ENCODE measurements at regions not wholly inside any gene's neighbourhood (a gene's known extent, or its start where the extent isn't known, plus 50 kb on each side); places are given as distances from the start of the nearest gene placed in this dataset.

DNA sequence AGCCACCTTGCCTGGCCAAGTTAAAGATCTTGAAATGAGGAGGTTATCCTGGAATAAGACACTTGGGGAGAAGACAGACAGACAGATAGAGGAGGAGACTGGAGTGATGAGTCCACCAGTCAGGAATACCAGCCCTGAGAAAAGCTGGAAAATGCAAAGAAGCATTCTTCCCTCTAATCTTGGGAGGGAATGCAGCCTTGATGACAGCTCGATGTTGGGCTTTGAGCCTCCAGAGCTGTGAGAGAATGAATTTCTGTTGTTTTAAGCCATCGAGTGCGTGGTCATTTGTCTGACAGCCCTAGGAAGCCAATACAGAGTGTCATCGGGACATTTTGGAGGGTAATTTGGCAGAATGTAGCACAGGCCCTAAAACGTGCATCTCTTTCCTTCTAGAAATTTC is 199.1 kb upstream of the IER5L start:
- no peak for DNase-seq

DNA sequence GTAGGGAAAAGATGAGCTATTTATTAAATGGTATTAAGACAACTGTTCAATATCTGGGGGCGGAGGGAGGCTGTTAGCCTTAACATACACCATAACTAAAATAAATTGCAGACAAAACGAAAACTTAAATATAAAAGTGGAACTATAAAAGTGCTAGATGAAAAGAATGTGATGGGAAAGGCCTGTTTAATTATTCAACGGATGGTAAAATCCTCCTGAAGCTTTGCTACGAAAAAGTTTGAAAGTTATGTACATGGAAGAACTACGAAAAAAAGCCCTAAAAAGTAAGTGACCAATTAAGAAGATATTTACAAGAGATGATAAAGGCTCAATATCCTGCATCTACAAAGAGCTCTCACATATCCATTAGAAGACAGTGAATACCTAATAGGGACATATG is 197.8 kb upstream of the IER5L start:
- DNase-seq = no peak

DNA sequence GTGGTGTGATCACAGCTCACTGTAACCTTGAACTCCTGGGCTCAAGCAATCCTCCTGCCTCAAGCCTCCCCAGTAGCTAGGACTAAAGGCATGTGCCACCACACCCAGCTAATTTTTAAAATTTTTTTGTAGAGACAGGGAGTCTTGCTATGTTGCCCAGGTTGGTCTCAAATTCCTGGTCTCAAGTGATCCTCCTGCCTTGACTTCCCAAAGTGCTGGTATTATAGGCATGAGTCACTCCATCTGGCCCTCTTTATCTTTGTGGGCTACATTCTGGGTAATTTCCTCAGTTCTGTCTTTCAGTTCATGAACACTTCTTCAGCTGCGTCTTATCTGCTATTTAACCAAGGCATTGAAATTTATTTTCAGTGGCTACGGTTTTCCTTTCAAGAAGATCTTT is 196.6 kb upstream of the IER5L start:
- no peak for DNase-seq

DNA sequence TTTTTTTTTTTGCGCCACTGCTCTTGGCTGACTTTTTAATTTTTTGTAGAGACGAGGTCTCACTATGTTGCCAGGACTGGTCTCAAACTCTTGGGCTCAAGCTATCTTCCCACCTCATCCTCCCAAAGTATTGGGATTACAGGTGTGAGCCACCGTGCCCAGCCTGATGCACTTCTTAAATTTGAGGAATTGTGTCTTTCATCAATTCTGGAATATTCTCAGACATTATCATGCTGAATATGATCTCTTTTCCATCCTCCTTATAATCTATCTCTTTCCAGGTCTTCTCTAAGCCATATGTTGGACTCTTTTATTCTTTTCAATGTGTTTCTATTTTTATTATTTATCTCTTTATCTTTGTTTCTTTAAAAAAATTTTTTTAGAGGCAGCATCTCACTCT is 196.2 kb upstream of the IER5L start:
- no peak for DNase-seq

DNA sequence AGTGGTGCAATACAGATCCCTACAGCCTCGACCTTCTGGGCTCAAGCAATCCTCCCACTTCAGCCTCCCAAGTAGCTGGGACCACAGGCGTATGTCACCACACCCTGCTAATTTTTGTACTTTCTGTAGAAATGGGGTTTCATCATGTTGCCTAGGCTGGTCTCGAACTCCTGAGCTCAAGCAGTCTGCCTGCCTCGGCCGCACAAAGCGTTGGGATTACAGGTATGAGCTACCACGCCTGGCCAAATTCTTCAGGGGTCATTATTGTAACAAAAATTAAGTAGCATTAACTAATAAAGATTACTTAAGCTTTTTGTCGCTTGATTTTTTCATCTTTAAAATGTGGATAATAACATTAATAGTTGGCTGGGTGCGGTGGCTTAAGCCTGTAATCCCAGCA is 195.3 kb upstream of the IER5L start:
- DNase-seq = no peak

DNA sequence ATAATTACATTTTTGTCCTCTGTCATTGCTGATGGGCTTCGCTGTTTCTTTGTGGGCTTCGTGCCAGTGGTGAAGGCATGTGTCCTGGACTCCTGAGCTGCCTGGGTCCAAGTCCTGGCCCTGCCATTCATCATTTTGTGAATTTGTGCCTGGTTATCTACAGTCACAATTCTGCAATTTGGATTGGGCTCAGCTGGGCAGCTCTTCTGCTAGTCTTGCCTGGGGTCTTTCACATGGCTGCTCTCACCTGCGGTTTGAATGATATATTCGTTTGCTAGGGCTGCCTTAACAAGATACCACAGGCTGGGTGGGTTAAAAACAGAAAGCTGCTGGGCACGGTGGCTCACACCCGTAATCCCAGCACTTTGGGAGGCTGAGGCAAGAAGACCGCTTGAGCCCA is 192.7 kb upstream of the IER5L start:
- DNase-seq = no peak

DNA sequence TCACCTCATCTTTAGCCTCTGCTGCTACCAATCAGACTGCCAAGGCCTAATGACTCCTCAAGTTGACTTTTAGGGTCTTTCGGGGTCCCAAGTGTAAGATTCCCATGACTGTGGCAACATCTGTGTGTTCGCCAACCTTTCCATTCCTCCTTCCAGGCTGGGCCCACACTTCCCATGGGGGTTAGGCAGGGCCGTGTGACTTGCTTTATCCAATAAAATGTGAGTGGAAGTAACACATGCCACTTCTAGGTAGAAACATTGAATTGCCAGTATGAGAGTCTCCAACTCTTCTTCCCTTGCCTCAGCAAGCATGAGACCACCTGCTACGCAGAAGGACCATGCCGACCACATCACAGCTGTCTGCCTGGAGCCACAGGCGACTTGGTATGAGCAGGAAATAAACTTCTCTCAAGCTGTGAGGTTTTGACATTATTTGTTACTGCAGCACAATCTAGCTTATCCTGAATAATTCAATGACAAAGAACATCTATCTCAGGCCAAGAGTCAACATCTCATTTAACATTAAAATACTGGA is 190.4 kb upstream of the IER5L start:
- DNase-seq = no peak

DNA sequence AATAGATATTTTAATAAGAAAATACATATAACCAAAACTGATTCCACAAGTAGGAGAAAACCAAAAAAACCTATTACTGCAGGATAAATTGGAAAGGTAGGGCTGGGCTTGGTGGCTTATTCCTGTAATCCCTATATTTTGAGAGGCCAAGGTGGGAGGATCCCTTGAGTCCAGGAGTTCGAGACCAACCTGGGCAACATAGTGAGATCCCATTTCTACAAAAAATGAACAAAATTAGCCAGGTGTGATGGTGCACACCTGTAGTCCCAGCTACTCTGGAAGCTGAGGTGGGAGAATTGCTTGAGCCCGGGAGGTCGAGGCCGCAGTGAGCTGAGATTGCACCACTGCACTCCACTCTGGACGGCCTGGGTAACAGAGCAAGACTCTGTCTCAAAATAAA is 189.2 kb upstream of the IER5L start:
- DNase-seq = no peak

DNA sequence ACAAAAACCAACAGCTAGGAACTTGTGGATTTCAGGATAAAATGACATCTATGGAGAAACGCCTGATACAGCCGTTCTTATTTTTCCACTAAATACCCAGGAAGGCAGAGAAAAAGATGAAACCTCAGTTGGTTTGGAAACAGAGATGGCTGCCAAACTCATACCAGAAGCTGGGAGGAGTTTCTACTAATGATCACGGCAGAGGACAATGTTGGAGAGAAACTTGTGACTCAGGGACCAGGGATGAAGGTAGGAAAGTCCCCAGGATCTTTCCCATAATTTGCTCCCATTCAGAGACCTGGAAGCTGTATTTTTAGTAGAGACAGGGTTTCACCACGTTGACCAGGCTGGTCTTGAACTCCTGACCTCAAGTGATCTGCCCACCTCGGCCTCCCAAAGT is 187.1 kb upstream of the IER5L start:
- no peak for DNase-seq

DNA sequence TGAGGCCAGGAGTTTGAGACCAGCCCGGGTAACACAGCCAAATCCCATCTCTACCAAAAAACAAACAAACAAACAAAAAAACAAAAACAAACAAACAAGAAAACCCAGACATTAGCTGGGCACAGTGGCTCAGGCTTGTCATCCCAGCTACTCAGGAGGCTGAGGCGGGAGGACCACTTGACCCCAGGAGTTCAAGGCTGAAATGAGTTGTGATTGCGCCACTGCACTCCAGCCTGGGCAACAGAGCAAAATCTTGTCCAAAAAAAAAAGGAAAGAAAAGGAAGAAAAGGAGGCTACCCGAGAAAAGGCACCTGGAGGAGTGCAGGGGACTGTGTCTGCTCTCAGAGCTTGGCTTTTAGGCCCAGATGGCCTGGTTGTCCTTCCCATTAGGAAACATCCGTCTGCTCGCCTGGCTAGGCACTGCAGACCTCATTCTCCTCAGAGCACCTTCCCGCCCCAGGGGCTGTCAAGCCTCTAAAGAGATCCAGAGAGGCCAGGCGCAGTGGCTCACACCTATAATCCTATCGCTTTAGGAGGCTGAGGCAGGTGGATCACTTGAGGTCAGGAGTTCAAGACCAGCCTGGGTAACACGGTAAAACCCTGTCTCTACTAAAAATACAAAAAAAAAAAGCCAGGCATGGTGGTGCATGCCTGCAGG is 185.3 kb upstream of the IER5L start:
- DNase-seq = no peak

DNA sequence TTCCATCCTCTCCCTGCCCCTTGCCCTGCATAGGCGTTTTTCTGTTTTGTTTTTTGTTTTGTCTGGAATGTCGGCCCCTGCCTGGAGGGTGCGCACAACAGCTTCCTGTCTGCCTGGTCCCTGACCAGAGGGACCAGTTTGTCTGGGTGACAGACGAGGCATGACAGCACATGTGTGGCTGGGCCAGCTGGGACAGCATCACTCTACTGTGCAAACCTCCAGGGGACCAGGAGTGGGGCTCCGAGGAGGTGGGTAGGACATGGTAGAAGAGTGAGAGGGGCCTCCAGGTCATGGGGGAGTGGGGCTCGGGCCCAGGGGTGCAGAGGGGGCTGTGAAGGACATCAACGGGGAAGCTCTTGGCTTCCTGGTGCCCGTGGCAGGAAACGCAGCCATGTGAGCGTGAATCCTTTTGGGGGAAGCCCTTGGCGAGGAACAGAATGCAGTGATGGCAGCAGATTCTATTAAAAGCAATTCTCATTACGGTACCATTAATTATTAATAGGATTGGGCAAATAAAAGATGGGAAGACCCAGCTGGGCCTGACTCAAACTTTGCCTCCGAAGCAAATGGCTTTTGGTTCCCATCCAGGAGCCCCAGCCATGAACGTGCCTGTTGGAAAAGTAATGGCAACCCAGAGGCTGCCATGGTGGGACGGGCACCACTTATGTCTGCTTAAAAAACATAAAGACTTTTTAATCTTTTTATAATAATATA is 184.4 kb upstream of the IER5L start:
- DNase-seq = no peak

DNA sequence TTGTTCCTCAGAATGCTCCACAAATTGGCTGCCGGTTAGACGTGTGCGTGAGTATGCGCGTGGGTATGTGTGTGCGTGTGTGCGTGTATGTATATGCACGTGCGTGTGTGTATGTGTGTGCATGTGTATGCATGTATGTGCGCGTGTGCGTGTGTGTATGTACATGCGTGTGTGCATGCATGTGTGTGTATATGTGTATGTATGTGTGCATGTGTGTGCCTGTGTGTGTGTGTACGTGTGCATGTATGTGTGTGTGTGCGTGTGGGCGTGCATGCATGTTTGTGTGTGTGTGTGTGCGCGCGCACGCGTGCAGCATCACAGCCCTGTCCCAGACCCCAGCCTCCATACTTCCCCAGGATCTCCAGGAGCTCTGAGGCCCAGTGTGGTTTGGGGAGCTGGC is 183.1 kb upstream of the IER5L start:
- no peak for DNase-seq

DNA sequence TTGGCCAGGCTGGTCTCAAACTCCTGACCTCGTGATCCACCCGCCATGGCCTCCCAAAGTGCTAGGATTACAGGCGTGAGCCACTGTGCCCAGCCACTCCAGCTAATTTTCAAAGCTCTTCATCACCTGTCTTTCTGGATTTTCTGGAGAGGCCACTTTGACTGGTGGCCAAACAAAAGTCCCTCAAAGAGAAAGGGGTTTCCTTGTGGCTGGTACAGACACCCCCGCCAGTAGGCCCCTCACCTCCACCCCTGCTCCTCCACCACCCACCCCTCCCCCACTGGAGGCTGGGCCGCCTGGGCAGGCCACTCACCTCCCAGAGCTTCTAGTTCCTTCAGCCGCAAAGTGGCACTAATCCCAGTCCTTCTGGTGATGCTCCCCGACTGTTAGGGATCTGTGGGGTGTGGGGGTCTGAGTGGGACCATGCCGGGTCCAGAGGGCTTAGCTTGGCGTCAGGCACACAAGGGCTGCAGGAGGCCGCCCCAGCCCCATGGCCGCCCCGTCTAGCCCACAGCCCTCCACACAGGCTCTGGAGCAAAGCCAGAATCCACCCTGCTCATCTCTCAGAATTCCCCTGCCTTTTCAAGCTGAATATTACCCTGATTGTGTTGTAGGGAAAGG is 182.0 kb upstream of the IER5L start:
- no peak for DNase-seq

DNA sequence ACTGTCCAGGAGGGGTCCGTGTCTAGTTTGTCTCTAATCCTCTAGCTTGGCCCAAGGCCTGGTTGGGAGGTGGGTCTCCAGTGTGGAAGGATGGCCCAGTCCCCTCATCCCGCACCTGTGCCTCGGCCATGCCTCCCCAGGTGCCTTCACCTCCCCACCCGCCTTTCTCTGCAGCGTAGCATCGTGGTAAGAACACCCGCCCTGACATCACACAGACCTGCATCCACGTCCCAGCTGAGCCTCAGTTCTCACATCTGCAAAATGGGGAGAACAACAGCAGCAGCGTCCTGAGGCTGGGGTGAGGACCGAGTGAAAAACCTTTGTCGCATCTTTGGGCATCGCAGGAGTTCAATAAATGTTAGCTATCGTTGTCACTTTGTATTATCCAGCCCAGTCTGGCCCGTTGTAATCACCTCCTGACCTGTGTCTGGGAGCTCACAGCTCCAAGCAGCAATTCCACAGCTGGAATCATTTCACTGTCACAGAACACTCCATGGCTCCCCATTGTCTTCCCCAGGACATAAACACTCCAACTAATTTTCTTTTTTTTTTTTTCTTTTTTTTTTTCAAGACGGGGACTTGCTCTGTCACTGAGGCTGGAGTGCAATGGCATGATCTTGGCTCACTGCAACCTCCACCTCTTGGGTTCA is 181.2 kb upstream of the IER5L start:
- DNase-seq = no peak

DNA sequence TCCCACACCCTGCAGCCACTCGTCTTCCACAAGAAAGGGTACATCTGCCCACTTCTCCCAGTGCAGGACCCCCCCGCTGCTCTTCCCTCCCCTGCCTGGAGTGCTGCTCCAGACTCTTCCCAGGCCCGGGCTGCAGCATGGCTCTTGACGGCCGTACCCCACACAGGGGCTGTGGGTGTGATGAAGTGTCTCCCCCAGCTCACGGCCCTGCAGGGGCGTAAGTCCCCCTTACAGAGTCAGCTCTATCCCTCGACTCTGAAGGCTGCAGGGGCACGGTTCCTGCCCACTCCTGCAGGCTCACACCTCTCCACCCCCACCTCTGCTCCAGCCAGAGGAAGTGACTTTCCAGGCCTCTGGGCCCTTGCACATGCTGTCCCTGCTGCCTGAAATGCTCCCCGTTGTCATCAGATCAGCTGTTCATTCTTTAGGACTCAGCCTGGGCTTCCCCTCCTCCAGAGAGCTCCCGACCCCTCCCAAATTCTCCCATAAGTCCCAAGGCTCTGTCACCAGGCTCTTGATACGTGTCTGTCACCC is 180.6 kb upstream of the IER5L start:
- no peak for DNase-seq

DNA sequence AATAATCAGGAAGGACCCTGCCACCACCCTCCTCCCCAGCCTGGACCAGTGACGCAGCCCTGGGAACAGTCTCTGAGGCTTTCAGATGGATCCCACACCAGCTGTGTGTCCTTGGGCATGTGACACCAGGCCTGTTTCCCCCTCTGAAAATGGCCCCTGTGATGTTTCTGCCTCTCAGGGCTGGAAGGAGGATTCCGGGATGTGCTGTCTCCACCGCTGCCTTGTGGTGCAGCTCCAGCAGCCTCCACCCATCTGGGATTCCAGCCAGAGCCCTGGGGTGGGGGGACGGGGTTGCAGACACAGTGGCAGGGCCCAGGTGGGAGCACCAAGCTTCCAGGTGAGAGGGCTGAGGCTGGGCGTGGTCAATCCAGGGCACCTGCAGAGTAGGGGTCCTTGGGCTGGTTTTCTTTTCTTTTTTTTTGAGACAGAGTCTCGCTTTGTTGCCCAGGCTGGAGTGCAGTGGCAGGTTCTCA is 179.7 kb upstream of the IER5L start:
- no peak for DNase-seq

DNA sequence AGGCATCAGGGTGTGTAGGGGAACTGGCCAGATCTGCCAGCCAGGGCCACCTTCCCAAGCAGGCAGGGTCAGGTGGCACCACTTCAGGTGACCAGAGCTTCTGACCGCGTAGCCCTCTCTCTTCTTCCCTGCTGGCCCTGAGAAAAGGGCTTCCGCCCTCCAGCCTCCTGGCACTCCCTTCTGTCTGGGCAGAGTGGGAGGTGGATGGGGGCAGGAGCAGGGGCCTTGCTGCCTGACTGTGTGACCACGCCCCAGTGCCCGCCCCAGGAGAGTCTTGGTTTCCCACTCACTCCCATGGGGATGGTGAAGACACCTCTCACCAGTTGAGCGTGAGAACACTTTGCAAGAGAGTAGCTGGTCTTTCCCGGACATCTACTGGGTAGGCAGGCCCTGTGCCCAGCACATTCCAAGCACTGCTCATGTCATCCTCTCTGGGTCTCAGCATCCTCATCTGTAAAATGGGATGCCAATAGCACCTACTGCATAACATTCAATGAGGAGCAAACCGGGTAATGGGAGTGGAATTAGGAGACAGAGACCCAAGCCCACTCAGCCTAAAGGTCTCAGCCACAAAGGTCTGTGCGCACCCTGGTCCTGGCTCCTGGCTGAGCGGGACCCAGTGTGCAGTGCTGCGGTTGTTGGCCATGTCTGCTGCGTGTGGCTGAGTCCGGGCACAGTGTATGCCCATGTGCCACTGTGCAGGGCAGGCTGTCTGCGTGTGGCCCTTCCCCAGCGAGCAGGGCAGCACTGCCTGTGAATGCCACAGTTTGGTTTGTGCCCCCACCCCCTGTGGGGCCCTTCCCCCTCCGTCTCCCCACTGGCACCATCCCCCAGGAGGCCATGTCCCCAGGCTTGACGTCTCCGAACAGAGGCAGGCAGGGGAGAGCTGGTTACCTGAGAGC is 179.1 kb upstream of the IER5L start:
- no peak for DNase-seq

DNA sequence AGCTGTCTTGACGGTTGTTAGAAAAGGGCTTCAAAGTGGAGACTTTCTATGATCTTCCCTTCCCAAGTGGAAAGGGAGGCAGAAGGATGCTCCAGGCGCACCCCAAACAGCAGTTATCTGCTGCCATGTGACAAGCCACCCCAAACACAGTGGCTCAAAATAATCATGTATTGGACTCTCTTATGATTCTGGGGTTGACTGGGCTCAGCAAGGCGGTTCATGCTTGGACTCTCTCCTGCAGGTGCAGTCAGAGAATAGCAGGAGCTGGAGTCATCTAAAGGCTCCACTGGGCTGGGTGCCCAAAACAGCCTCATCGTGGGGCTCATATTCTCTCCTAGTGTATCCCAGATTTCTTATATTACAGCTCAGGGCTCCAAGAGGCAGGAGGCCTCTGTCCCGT is 177.6 kb upstream of the IER5L start:
- no peak for DNase-seq

DNA sequence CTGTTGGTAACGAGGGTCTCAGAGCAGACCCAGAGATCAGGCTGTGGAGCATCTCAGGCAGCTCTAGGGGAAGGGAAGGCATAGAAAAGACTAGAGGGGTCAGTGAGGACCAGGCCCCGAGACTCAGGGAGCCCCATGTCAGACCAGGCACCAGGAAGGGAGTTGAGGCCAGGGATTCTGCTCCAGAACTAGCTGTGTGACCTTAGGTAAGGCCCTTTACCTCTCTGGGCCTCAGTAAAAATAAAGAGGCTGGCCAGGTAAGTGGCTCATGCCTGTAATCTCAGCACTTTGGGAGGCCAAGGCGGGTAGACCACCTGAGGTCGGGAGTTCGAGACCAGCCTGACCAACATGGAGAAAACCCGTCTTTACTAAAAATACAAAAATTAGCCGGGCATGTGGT is 176.4 kb upstream of the IER5L start:
- no peak for DNase-seq

DNA sequence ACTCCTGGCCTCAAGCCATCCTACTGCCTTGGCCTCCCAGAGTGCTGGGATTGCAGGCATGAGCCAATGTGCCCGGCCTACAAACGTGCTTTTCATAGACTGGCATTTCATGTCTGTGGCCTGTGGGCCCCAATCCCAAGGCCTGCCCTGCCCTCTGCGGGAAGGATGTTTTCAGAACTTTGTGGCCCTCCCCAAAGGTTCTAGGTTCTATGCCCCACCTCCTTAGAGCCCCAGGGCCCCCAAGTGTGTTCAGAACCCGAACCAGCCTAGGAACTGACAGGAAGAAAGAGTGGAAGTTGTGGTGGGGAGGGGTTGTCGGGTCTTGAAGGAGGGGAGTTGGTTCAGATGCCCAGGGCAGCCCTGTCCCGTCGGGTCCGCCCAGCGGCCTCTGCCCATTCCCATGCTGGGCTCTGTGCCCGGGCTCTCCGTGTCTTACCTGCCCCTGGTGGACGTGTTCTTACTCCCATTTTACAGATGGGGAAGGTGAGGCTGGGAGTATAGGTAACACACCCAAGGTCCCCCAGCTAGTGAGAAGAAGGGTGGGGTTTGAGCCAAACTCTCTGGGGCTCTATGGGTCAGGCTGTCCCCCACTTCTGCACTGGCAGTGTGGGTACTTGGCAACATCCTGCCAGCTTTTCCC is 175.8 kb upstream of the IER5L start:
- DNase-seq = no peak

DNA sequence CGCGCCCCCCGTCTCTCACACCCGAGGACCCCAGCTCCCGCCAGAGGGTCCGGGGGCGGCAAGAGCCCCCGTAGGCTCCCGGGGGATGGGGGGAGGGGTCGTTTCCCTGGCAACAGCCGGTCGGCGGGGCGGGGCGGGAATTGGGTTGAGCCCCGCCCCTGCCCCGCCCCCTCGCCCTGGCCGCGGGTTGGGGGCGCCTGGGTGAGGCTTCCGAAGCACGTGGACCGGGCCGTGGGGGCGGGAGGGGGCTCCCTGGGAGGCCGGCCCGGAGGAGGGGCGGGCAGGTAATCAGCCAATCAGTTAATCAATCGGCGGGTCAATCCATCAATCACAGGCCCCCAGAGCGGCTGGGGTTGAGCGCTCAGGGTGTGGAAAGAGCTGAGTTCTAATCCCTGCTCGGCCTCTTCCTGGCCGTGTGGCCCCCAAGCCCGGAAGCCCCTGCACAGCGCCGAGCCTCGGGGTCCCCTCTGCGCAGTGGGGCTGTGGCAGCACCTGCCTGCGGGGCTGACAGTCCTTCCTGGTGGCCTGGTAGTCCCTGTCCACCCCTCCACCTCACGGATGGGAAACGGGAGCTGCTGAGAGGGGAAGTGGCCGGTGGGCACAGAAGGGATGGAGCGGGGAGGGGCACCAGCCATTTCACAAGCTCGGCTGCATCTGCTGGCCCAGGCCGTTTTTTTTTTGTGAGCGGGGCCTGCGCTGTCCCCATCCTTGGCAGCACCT is 174.2 kb upstream of the IER5L start:
- DNase-seq = no peak
